ENCODE measurements at regions not wholly inside any gene's neighbourhood (a gene's known extent, or its start where the extent isn't known, plus 50 kb on each side); places are given as distances from the start of the nearest gene placed in this dataset.

- H3K79me2 ChIP-seq (ENCODE audit: control insufficient read depth, low read length) = no peaks in the 10 kb centered on the region
- H4K20me1 ChIP-seq (ENCODE audit: control insufficient read depth, insufficient read depth, low read depth, low read length) = no peaks in the 10 kb centered on the region
- H3K9me3 ChIP-seq (ENCODE audit: control insufficient read depth, insufficient read depth, low read length) = no peaks in the 10 kb centered on the region
- no peaks in the 10 kb centered on the region for H3K27me3 ChIP-seq (ENCODE audit: control insufficient read depth, low read length)
- H3K4me1 ChIP-seq (ENCODE audit: control insufficient read depth, low read length) = no peaks in the 10 kb centered on the region
- H3F3A ChIP-seq (ENCODE audit: control insufficient read depth, insufficient read depth) = no peaks in the 10 kb centered on the region
- no peak overlapping the region for H3K27ac ChIP-seq (ENCODE audit: low read depth, low read length)
- H3K4me2 ChIP-seq (ENCODE audit: low read length) = no peak overlapping the region
- H3K36me3 ChIP-seq (ENCODE audit: control insufficient read depth, low read length) = no peaks in the 10 kb centered on the region
- H3K9me2 ChIP-seq (replicated peaks; ENCODE audit: control insufficient read depth, low read length) = no peaks in the 10 kb centered on the region
- no peak overlapping the region for H3K4me3 ChIP-seq (ENCODE audit: low read length)
- TF ChIP-seq, protein P1, sequence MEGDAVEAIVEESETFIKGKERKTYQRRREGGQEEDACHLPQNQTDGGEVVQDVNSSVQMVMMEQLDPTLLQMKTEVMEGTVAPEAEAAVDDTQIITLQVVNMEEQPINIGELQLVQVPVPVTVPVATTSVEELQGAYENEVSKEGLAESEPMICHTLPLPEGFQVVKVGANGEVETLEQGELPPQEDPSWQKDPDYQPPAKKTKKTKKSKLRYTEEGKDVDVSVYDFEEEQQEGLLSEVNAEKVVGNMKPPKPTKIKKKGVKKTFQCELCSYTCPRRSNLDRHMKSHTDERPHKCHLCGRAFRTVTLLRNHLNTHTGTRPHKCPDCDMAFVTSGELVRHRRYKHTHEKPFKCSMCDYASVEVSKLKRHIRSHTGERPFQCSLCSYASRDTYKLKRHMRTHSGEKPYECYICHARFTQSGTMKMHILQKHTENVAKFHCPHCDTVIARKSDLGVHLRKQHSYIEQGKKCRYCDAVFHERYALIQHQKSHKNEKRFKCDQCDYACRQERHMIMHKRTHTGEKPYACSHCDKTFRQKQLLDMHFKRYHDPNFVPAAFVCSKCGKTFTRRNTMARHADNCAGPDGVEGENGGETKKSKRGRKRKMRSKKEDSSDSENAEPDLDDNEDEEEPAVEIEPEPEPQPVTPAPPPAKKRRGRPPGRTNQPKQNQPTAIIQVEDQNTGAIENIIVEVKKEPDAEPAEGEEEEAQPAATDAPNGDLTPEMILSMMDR (IDR thresholded peaks at IDR 0.05; ENCODE audit: low read depth, low read length, poor library complexity, severe bottlenecking) = no peak
- TF ChIP-seq EZH2phosphoT487 (IDR thresholded peaks at IDR 0.05; ENCODE audit: borderline replicate concordance, low read length) = no peak
These were observed 1525.1 kb downstream of the CDH11 start for GRCh38 chr16:63596716-63597115.

- Histone ChIP-seq H3F3A (ENCODE audit: control insufficient read depth, insufficient read depth) (no peaks in the 10 kb centered on the region), H3K4me2 (ENCODE audit: low read length) (no peak overlapping the region), H3K4me1 (ENCODE audit: control insufficient read depth, low read length) (no peaks in the 10 kb centered on the region), H3K9me2 (replicated peaks; ENCODE audit: control insufficient read depth, low read length) (no peaks in the 10 kb centered on the region), H3K9me3 (ENCODE audit: control insufficient read depth, insufficient read depth, low read length) (no peaks in the 10 kb centered on the region), H3K4me3 (ENCODE audit: low read length) (no peak overlapping the region), H3K27me3 (ENCODE audit: control insufficient read depth, low read length) (no peaks in the 10 kb centered on the region), H4K20me1 (ENCODE audit: control insufficient read depth, insufficient read depth, low read depth, low read length) (no peaks in the 10 kb centered on the region), H3K36me3 (ENCODE audit: control insufficient read depth, low read length) (no peaks in the 10 kb centered on the region), H3K79me2 (ENCODE audit: control insufficient read depth, low read length) (no peaks in the 10 kb centered on the region), H3K27ac (ENCODE audit: low read depth, low read length) (no peak overlapping the region)
- TF ChIP-seq, protein P1 (IDR thresholded peaks at IDR 0.05; ENCODE audit: low read depth, low read length, poor library complexity, severe bottlenecking) = no peak
- TF ChIP-seq EZH2phosphoT487 (IDR thresholded peaks at IDR 0.05; ENCODE audit: borderline replicate concordance, low read length) = no peak
These were observed 1529.0 kb downstream of the CDH11 start for GRCh38 chr16:63592852-63593251.

GRCh38 chr16:63581570-63581969 lies 1540.3 kb downstream of the CDH11 start:
- Histone ChIP-seq H3K4me2 (ENCODE audit: low read length) (no peak overlapping the region), H3K4me3 (ENCODE audit: low read length) (no peak overlapping the region), H3K9me3 (ENCODE audit: control insufficient read depth, insufficient read depth, low read length) (no peaks in the 10 kb centered on the region), H3K27me3 (ENCODE audit: control insufficient read depth, low read length) (no peaks in the 10 kb centered on the region), H3K27ac (ENCODE audit: low read depth, low read length) (no peak overlapping the region), H3F3A (ENCODE audit: control insufficient read depth, insufficient read depth) (no peaks in the 10 kb centered on the region), H3K79me2 (ENCODE audit: control insufficient read depth, low read length) (no peaks in the 10 kb centered on the region), H3K36me3 (ENCODE audit: control insufficient read depth, low read length) (no peaks in the 10 kb centered on the region), H4K20me1 (ENCODE audit: control insufficient read depth, insufficient read depth, low read depth, low read length) (no peaks in the 10 kb centered on the region), H3K9me2 (replicated peaks; ENCODE audit: control insufficient read depth, low read length) (no peaks in the 10 kb centered on the region), H3K4me1 (ENCODE audit: control insufficient read depth, low read length) (no peaks in the 10 kb centered on the region)
- TF ChIP-seq EZH2phosphoT487 (IDR thresholded peaks at IDR 0.05; ENCODE audit: borderline replicate concordance, low read length) = no peak
- TF ChIP-seq, protein P1 (IDR thresholded peaks at IDR 0.05; ENCODE audit: low read depth, low read length, poor library complexity, severe bottlenecking) = no peak

DNA sequence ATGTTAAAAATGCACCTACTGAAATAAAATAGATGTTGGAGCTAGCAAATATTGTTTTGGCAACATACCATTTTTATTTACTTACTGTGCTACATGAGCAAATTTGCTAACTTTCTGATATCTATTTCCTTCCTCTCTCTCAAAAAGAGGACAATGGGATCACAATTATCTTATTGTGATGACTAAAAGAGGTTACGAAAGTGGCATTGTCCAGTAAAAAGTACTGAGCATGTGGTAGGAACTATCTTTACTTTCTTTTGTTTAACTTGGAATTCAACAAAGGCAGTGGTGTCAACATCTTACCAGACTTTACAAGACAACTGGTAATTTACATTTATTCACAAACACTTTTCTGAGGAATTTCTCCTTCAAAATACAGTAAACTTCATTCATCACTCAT lies 1542.6 kb upstream of the CDH8 start:
- H3K79me2 ChIP-seq (ENCODE audit: control insufficient read depth, low read length) = no peaks in the 10 kb centered on the region
- no peak overlapping the region for H3K27ac ChIP-seq (ENCODE audit: low read depth, low read length)
- no peak for TF ChIP-seq EZH2phosphoT487 (IDR thresholded peaks at IDR 0.05; ENCODE audit: borderline replicate concordance, low read length)
- TF ChIP-seq, protein P1 (IDR thresholded peaks at IDR 0.05; ENCODE audit: low read depth, low read length, poor library complexity, severe bottlenecking) = no peak
- no peaks in the 10 kb centered on the region for H3K4me1 ChIP-seq (ENCODE audit: control insufficient read depth, low read length)
- no peaks in the 10 kb centered on the region for H3F3A ChIP-seq (ENCODE audit: control insufficient read depth, insufficient read depth)
- H3K4me2 ChIP-seq (ENCODE audit: low read length) = no peak overlapping the region
- no peak overlapping the region for H3K4me3 ChIP-seq (ENCODE audit: low read length)
- no peaks in the 10 kb centered on the region for H4K20me1 ChIP-seq (ENCODE audit: control insufficient read depth, insufficient read depth, low read depth, low read length)
- H3K36me3 ChIP-seq (ENCODE audit: control insufficient read depth, low read length) = no peaks in the 10 kb centered on the region
- no peaks in the 10 kb centered on the region for H3K27me3 ChIP-seq (ENCODE audit: control insufficient read depth, low read length)
- no peaks in the 10 kb centered on the region for H3K9me2 ChIP-seq (replicated peaks; ENCODE audit: control insufficient read depth, low read length)
- H3K9me3 ChIP-seq (ENCODE audit: control insufficient read depth, insufficient read depth, low read length) = no peaks in the 10 kb centered on the region

All from DOHH2 (cell line).